OCI-LY3 (cell line): ENCODE measurements at regions not wholly inside any gene's neighbourhood (a gene's known extent, or its start where the extent isn't known, plus 50 kb on each side); places are given as distances from the start of the nearest gene placed in this dataset.

Source experiments
- EZH2phosphoT487 ChIP-seq: fragments of 200-600 bp; shearing (Covaris generic); IDR thresholded peaks from 2 replicates; pipeline ENCODE4 v1.6.1; 2018; ENCODE audit warnings: antibody characterized with exemption, mixed run types, low read depth
- TF ChIP-seq, protein P1 (sequence below): fragments of 200-600, 300-600 bp; sonication (generic); IDR thresholded peaks from 2 replicates; pipeline ENCODE4 v1.5.1; 2014; ENCODE audit warnings: antibody characterized with exemption, low read length, low read depth

GRCh38 chr1:182331387-182331786, 60.2 kb downstream of the GLUL start:
- TF ChIP-seq, protein P1, sequence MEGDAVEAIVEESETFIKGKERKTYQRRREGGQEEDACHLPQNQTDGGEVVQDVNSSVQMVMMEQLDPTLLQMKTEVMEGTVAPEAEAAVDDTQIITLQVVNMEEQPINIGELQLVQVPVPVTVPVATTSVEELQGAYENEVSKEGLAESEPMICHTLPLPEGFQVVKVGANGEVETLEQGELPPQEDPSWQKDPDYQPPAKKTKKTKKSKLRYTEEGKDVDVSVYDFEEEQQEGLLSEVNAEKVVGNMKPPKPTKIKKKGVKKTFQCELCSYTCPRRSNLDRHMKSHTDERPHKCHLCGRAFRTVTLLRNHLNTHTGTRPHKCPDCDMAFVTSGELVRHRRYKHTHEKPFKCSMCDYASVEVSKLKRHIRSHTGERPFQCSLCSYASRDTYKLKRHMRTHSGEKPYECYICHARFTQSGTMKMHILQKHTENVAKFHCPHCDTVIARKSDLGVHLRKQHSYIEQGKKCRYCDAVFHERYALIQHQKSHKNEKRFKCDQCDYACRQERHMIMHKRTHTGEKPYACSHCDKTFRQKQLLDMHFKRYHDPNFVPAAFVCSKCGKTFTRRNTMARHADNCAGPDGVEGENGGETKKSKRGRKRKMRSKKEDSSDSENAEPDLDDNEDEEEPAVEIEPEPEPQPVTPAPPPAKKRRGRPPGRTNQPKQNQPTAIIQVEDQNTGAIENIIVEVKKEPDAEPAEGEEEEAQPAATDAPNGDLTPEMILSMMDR, result no peak
- no peak for TF ChIP-seq EZH2phosphoT487
